Lung (tissue), 11 donors: ENCODE measurements at regions not wholly inside any gene's neighbourhood (a gene's known extent, or its start where the extent isn't known, plus 50 kb on each side); places are given as distances from the start of the nearest gene placed in this dataset.

Experiments
- ATAC-seq: fragments of 200-7000 bp; cut with Tn5 transposase; one replicate; pipeline ENCODE4 v1.9.1; 2020; ENCODE audit warnings: moderate number of reproducible peaks; ENCODE audit not compliant: insufficient read depth, low FRiP score
- DNase-seq, 3 donors: peaks; one replicate each; pipeline ENCODE4 v3.0.0-alpha.2; 2013 to 2017
- H3K27ac ChIP-seq, 2 donors: one replicate each; pipeline ENCODE4 v1.5.1; 2013; ENCODE audit warnings: mild to moderate bottlenecking in 2 of 2, moderate library complexity in 2 of 2, control low read depth in 1 of 2, inconsistent platforms in 1 of 2, low read depth in 1 of 2, low read length in 1 of 2
- H3K27me3 ChIP-seq, 3 donors: one replicate each; pipeline ENCODE4 v1.5.1; 2013; ENCODE audit warnings: low read length in 2 of 3; ENCODE audit not compliant: control insufficient read depth in 3 of 3, insufficient read depth in 3 of 3
- H3K36me3 ChIP-seq, 4 donors: one replicate each; pipeline ENCODE4 v1.5.1; 2013; ENCODE audit warnings: low read length in 4 of 4, mild to moderate bottlenecking in 1 of 4, moderate library complexity in 1 of 4; ENCODE audit not compliant: control insufficient read depth in 4 of 4, insufficient read depth in 4 of 4
- H3K4me1 ChIP-seq, 5 donors: one replicate each; pipeline ENCODE4 v1.5.1; 2013; ENCODE audit warnings: low read length in 5 of 5, mild to moderate bottlenecking in 2 of 5, moderate library complexity in 1 of 5; ENCODE audit not compliant: control insufficient read depth in 5 of 5, insufficient read depth in 5 of 5
- H3K4me3 ChIP-seq: one replicate; pipeline ENCODE4 v1.5.1; 2013; ENCODE audit warnings: mild to moderate bottlenecking, control low read depth, moderate library complexity
- H3K9ac ChIP-seq, 2 donors: one replicate each; pipeline ENCODE4 v1.5.1; 2013; ENCODE audit warnings: low read length in 2 of 2, control low read depth in 1 of 2; ENCODE audit not compliant: insufficient read depth in 1 of 2
- H3K9me3 ChIP-seq, 4 donors: one replicate each; pipeline ENCODE4 v1.5.1; 2013; ENCODE audit warnings: low read length in 3 of 4, mild to moderate bottlenecking in 1 of 4, moderate library complexity in 1 of 4; ENCODE audit not compliant: control insufficient read depth in 4 of 4, insufficient read depth in 3 of 4
- WGBS, 2 donors: extraction: QIAGEN DNeasy Blood & Tissue Kit; methylation state at CpG; one replicate each; pipeline ENCODE4 v1.1.7; 2013; 5-methylcytosine and 5-hydroxymethylcytosine counted together
- TF ChIP-seq, protein P1 (sequence below): IDR thresholded peaks from 2 replicates; pipeline ENCODE4 v1.5.1; 2012; ENCODE audit warnings: mild to moderate bottlenecking; ENCODE audit errors: control extremely low read depth, extremely low read depth
- donor health status: control.
- donor health status: control.
- donor health status: Bipolar disorder and iron deficiency.
- donor health status: healthy.
- donor health status: DM: yes; HTN: yes; CAD: no.

DNA sequence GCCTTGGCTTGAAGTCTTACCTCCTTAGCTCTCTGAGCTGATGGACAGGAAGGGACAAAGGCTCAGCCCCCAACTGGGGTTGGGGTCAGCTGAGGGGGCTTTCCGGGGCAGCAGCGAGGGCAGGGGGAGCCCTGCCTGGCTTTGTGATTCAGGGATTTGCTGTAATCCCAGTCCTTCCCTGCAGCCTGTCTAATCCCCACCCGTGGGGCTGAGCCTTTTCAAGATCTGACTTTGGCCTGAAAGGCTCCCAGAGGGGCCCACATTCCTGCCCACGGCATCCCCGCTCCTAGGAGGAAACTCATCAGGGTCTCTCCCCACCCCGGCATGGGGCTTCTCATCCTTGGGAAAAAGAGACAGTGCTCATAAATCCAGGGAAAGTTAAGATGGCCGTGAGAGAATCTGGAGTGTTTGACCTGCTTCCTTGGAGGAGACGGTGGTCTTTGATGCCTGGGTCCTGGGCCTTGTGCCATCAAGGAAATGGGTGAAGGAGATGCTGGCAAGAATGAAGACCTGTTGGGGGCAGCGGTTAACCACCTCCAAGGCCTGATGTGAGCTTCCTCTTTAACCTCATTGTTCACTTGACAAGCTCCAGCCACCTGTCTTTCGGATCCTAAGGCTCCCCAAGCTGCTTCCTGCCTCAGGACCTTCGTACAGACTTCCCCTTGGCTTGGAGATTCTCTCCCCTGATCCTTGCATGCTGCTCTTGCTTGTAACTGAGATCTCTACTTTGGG is 83.1 kb upstream of the WNT4 start:
- H3K27me3 ChIP-seq = peaks cover 0 to 5% (median 0%) of the 10 kb centered on the region in 3 donors
- WGBS, 2 donors = 47 to 60% methylated on average over 11 of the region's 11 CpGs

DNA sequence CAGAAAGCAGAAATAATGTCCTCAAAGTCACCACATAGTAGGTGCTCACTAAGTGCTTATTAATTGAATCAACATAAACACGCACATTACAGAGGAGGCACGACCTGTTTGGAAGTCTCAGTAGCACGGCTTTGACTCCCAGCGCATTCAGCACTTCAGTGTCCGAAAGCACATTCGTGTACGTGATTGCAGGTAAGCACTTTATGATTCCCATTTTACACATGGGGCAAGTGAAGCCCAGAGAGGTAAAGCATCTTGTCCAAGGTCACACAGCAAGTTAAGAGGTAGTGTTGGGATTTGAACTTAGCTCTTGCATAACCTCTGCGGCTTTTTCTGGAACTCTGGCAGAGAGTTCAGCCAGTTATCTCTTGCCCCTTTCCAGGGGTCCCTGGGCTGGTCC is 85.2 kb upstream of the WNT4 start:
- Histone ChIP-seq H3K36me3 (no peaks in the 10 kb centered on the region), H3K27me3 (no peaks in the 10 kb centered on the region), H3K9ac (no peak overlapping the region), H3K4me3 (no peak overlapping the region), H3K9me3 (peaks cover 0 to 2% (median 0%) of the 10 kb centered on the region in 4 donors), H3K27ac (no peak overlapping the region), H3K4me1 (peaks cover 0 to 4% (median 0%) of the 10 kb centered on the region in 5 donors)
- WGBS, 2 donors = 83 to 89% methylated on average over 8 of the region's 8 CpGs
- TF ChIP-seq, protein P1, sequence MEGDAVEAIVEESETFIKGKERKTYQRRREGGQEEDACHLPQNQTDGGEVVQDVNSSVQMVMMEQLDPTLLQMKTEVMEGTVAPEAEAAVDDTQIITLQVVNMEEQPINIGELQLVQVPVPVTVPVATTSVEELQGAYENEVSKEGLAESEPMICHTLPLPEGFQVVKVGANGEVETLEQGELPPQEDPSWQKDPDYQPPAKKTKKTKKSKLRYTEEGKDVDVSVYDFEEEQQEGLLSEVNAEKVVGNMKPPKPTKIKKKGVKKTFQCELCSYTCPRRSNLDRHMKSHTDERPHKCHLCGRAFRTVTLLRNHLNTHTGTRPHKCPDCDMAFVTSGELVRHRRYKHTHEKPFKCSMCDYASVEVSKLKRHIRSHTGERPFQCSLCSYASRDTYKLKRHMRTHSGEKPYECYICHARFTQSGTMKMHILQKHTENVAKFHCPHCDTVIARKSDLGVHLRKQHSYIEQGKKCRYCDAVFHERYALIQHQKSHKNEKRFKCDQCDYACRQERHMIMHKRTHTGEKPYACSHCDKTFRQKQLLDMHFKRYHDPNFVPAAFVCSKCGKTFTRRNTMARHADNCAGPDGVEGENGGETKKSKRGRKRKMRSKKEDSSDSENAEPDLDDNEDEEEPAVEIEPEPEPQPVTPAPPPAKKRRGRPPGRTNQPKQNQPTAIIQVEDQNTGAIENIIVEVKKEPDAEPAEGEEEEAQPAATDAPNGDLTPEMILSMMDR = no peak
- ATAC-seq (no peak), DNase-seq (no peak)

More for the DNA sequence above, 83.1 kb upstream of the WNT4 start:
- H3K9ac ChIP-seq = no peak overlapping the region
- H3K27ac ChIP-seq = no peak overlapping the region
- H3K9me3 ChIP-seq = peaks cover 0 to 6% (median 0%) of the 10 kb centered on the region in 4 donors
- no peak for DNase-seq
- H3K36me3 ChIP-seq = no peaks in the 10 kb centered on the region
- peaks cover 0 to 14% (median 3%) of the 10 kb centered on the region in 5 donors for H3K4me1 ChIP-seq
- TF ChIP-seq, protein P1 = no peak
- H3K4me3 ChIP-seq = no peak overlapping the region
- no peak for ATAC-seq

DNA sequence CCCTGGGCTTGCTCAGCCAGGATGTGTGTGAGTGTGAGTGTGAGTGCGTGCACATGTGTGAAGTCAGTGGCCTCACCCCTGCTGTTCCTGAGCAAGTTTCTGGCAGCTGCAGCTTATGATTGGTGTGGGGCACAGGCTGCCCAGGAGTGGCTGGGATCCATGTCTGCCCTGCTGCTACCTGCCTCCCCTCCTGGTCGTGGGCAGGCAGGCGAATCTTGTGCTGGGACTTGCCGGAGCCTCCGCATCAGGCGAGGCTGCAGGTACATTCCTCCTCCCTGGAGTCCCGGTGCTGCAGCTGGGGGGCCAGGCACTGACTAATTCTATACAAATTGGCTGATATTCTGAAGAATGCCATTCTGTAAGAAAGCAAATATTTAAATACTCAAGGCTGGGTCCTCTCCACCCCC is 85.6 kb upstream of the WNT4 start:
- 58 to 76% methylated on average over 7 of the region's 7 CpGs for WGBS, 2 donors
- H3K9ac ChIP-seq = no peak overlapping the region
- no peaks in the 10 kb centered on the region for H3K36me3 ChIP-seq
- peak; percentile 37 to 71 (median 65) for DNase-seq
- H3K9me3 ChIP-seq = peaks cover 0 to 2% (median 0%) of the 10 kb centered on the region in 4 donors
- H3K4me1 ChIP-seq = peaks cover 0 to 7% (median 0%) of the 10 kb centered on the region in 5 donors
- peak; percentile 63 for ATAC-seq
- no peak overlapping the region for H3K4me3 ChIP-seq
- TF ChIP-seq, protein P1 = no peak
- no peaks in the 10 kb centered on the region for H3K27me3 ChIP-seq
- H3K27ac ChIP-seq = no peak overlapping the region
